NCI-H345 (cell line): ENCODE measurements at regions not wholly inside any gene's neighbourhood (a gene's known extent, or its start where the extent isn't known, plus 50 kb on each side); places are given as distances from the start of the nearest gene placed in this dataset.
"Not testable (repeated sequence)": the region's sequence is repeated elsewhere in the genome, so short reads cannot be mapped to it uniquely, and the experiment has no call there.

Source experiments
- DNase-seq: peaks from one replicate; lab custom pipeline; 2025; lab: John Stamatoyannopoulos, UW

DNA sequence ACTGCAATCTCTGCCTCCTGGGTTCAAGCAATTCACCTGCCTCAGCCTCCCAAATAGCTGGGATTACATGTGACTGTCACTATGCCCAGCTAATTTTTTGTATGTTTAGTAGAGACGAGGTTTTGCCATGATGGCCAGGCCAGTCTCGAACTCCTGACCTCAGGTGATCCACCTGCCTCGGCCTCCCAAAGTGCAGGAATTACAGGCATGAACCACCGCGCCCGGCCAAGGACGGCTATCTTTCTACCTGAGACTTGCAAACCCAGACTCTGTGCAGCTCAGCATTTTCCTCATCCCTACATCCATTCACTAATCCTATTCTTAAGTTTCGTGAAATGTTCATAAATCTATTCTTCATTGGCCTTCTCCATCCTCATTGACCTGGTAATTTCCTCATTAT is 330.0 kb downstream of the ANTXR2 start:
- DNase-seq, result no peak

DNA sequence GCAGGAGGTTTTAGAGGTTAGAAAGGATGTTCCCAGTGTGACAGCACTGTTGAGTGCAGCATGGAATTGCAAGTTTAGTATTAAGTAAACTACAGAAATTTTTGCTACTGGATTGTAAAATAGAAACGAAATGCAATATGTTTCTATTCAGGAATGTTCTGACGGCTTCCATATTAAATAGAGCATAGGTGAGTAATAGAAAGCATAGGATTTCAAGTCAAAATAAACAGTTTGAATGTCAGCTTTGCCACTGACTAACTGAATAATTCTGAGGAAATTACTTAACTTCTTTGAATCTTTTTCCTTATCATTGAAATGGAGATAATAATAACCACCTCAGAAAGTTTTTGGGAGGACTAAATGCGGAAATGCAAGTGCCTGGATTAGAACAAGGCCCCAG is 331.9 kb upstream of the GK2 start:
- DNase-seq, result no peak

DNA sequence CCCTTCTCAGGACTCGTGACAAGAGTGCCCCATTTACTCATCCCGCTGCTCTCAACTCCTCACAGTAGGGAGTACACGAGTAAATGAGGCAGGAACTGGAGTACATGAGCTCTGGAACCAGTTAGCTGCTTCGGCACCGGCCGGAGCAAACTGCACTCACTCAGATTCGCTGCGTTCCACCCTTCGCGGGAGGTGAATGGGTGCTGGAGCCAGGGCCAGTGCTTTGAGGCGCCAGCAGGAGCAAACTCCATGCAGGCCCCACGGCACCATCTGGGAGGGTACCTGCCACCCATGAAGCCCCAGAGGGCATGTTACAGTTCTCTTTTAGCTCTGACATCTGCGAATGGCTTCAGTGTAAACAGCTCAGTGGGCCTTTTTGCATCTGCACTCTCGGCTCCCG is 315.5 kb upstream of the GK2 start:
- no peak for DNase-seq

DNA sequence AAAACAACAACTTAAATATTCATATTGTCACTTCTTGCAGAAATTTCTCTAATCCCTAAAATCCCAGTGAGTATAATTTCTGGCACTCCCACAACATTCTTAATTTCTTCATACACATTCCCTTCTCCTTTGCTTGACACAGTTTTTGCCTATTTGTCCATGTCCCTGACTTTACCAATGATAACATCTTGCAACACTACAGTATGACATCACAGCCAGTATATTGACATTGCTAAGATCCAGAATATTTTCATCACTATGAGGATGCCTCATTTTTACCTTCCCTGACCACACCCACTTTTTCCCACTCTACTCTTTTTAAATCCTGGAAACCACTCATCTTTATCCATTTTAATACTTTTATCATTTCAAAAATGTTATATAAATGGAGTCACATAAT is 292.3 kb upstream of the GK2 start:
- no peak for DNase-seq

DNA sequence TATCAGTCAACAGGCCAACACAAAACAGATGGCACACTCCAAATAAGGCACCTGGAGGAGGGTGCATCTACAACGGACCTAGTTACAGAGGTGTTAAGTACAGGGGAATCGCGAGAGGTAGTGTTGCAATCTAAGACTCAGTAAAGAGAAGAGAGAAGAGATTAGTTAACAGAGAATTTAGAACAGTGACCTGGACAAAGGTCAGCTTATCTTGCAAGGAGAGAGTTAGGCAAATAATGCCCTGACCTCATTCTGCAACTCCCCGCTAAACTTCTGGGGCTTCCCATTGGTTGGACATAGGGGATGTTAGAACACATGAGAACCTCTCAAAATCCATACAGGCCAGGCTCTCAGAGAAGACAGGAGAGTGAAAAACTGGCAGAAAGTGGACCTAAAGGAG is 289.4 kb upstream of the GK2 start:
- DNase-seq, result no peak

DNA sequence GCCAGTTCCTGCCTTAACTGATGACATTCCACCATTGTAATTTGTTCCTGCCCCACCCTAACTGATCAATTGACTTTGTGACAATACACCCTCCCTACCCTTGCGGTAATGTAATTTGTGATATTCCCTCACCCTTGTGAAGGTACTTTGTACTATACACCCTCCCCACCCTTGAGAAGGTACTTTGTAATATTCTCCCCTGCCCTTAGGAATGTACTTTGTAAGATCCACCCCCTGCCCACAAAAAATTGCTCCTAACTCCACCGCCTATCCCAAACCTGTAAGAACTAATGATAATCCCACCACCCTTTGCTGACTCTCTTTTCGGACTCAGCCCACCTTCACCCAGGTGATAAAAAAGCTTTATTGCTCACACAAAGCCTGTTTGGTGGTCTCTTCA is 288.5 kb upstream of the GK2 start:
- DNase-seq, result not testable (repeated sequence)

DNA sequence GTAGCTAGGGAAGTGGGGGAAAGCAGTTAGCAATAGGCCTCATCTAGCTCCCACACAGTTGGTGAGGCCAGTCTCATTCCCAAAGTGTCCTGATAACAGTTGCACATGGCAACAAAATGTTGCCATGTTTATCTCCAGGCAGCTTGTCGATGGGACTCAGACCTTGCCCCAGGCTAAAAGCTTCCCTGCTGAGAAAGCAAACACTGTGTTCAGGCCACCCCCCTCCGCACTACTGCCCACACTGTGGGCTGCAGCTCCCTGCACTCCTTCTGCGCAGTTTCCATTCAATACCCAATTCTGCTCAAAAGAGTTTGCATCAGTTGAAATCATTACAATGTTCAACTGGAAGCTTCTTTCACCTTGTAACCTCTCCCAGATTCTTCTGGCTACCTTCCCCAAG is 287.8 kb upstream of the GK2 start:
- DNase-seq, result no peak

DNA sequence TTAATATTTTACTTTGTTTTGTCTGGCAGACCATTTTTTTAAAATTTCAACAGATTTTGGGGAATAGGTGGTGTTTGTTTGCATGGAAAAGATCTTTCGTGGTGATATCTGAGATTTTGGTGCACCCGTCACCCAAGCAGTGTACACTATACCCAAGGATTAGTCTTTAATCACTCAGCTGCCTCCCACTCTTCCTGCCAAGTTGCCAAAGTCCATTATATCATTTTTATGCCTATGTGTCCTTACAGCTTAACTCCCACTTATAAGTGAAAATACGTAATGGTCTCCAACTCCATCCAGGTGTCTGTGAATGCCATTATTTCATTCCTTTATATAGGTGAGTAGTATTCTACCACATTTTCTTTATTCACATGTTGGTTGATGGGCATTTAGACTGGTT is 281.7 kb upstream of the GK2 start:
- DNase-seq, result no peak

DNA sequence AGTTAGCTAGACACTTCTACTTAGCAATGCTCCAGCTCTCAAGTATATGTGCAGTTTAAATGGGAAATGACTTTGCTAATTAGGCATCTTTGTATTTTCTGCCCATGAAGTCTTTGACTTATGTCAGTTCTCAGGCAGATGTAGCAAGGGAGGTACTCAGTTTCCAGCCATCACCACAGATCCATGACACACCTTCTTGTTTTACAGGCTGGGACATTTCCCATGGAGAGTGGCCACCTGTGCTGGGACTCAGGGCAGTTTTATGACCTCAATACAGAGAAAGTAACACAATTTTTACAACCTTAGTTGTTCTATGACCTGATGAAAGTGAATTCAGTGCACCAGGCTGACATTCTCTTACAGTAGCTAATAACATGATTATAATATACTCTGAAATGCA is 280.7 kb upstream of the GK2 start:
- DNase-seq, result no peak

DNA sequence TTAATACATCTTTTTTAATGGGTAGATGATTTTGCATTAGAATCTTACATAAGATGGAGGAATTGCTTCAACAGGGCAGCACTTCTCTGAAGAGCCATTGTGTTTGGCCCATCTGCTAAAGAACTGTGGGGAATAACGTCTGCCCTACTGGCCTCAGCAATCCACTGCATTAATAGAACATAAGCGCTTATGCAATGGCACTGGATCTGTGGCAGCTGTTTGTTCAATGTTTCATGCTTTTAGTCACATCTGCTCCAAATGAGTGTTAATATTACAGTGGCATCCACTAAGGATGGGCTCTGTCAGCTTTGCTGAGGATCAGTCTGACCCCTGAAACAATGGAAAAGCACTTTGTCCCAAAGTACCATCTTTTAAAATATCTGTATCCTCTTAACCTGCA is 279.0 kb upstream of the GK2 start:
- DNase-seq, result no peak

DNA sequence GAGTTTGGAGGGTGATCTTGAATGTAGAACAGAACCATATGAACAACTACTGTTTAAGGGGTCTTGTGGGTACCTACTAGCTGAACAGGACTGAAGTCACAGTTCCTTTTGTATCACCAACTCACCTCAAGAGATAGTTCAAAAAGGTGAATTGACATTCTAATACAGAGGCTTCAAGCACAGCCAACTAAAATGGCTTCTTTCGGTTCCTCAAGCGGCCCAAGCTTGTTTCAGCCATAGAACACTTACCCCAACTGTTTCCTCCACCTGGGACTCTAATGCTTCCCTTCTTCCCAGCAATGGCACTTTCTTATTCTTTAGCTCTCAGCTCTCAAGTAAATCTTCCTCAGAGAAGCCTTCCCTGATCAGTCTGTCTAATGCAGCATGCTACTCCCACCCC is 277.5 kb upstream of the GK2 start:
- no peak for DNase-seq

DNA sequence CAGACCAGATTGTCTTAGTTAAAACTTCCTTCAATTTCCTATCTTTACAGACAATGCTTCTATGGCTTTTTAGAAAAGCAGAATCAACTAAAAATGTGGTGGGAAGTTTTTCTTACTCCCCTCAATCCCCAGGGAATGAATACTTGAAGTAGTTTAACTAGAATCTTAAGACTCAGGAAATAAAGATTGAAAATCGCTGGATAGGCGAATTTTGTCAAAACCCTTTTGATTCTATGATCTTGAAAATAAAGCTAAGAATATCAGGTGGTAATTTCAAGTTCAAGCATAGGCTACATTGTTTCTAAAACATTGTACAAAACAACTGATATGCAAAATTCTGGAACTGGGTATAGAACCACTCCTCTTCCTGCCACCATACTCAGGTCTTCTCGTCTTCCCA is 276.5 kb upstream of the GK2 start:
- DNase-seq, result no peak

DNA sequence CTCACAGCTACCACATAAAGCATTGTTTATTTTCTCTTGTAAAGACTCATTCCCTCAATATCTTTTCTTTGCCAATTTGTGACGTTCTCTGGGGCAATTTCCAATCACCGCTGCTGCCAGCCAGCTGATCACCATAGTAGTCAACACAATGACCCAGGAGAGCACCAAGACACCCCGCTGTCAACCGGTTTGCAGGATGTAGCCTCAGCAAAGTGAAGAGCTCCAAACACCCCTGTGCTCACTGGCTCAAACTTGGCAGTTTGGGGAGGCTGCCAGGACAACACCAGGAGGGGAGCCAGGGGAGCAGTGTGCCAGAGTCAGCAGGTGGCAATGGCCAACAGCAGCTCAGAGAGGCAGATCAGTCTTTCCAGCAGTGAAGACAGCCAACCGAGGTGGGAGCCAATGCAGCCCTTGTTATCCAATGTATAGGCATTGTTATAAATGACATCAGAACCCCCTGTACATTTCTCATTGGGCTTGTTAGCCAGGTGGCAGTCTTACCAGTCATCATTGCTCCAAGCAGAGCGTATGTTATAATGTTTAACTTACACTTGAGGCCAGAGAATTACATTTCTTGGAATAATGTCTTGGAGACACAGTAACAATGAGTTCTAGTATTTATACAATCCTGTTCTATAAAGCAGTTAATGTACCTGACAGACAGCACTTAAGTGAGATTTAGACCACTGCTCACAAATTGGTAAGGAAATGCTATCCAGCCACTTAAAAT is 274.9 kb upstream of the GK2 start:
- no peak for DNase-seq

DNA sequence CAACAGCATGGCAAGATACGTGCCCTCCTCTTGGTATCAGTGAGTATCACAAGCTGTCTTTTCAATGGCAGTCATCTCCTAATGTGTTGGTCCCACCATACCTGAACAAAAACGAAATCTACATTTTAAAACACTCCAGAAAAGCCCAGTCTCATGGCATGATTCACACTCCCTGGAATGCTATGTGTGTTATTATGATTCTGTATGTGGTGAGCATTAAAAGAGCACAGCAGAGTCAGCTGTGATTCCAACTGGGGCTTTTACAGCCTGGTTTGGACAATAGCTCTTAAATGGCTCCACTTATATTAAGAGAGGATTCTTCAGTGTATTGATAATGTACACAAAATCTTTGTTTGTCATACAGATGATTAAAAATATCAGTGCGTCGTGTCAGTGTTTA is 274.1 kb upstream of the GK2 start:
- no peak for DNase-seq

DNA sequence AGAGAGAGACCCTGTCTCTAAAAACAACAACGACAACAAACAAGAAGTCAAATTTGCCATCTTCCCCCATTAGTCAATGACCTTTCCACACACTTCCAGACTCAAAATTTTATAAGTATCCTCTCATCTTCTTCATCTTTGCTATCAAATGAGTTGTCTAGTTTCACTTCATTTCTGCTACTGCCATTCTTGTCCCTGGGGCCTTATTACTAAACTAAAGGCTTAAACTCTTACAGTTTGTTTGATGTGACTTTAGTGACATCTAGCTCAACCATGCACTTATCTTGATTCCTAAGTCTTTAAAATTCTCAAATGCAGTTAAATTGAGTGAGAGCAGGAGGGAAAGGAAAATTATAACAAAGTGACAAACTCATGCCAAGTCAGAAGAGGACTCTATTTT is 271.8 kb upstream of the GK2 start:
- no peak for DNase-seq

DNA sequence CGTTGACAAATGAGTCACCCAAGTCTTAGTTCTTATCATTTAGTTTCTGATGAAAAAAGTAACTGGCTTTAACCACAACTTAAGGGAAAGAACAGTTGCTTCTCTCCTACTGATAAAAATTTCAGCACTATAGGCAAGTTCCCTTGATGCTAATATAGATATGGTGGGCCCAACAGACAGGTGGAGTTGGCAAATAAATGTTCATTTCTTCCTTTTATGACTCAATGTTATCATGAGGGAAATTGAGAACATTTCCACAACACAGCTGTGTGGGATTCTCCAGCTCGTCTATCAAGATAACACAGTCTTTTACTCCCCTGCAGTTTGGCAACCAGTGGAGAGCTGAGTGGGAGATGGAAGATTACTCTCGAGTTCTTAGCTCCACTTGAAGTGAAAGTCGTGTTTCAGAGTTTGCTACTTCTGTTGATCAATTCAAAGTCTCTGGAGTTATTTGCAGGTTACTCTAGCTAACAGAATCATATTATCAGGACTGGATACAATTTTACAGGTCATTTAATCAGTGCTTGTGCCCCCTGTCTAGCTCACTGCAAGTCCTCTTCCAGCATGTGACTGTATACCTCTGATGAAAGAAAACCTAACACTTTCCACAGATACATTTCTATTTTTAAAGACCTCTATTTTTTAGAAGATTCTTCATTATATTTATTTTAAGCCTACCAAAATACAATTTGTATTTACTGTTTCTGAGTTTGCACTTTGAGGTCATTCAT is 270.6 kb upstream of the GK2 start:
- no peak for DNase-seq

DNA sequence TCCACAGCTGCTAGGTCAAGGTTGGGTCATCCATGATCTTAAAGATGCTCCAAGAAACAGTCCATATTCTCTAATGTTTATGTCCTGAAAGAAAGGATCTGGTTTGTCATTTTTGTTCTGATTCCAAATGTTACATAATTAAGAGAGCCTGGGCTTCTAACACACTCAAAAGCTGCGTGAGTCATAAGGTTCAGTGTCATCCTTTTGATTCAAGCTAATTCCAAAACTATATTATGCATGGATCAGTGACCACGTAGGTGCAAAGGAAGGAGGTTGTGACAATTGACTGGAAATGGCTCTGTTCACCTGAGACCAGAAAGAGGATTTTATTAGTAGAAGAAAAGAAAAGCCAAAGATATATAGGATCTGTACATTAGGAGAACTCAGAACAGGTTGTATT is 268.7 kb upstream of the GK2 start:
- DNase-seq, result no peak

DNA sequence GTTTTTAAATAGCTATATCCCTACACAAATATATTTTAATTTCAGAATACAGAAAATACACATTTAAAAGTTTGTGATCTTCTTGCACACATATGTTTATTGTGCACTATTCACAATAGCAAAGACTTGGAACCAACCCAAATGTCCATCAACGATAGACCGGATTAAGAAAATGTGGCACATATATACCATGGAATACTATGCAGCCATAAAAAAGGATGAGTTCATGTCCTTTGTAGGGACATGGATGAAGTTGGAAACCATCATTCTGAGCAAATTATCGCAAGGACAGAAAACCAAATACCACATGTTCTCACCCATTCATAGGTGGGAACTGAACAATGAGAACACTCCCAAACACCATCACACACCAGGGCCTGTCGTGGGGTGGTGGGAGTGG is 266.9 kb upstream of the GK2 start:
- not testable (repeated sequence) for DNase-seq

DNA sequence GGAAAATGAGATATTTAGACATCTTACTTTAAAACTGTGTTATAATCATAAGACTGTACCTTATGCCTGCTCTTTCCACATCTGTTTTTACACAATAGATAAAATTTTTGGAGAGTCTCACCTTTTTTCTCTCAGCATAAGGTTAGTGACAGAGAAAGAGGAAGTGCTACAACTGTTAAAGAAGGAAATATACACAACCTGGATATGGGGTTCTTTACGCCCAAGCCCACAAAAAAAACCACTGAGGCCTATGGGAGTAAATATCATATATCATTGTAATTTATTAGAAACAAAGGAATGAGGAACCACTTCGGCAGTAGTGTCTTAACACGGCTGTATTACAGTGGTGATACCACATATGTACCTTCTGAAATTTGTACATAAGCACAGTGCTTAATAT is 265.9 kb upstream of the GK2 start:
- DNase-seq, result no peak

DNA sequence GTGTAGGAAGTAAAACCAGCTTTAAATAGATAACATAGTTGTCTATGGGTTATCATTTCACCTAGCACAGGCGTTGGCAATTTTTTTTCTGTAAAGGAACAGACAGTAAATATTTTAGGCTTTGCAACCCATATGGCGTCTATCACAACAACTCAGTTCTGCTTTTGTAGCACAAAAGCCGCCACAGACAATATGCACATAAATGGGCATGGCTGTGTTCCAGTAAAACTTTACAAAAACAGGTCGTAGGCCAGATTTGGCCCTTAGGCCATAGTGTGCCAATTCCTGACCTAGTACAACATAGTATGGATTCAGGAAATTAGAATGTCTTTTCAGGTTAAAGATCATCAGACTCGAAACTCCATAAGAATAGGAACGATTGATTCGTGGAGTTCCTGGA is 265.3 kb upstream of the GK2 start:
- DNase-seq, result no peak

DNA sequence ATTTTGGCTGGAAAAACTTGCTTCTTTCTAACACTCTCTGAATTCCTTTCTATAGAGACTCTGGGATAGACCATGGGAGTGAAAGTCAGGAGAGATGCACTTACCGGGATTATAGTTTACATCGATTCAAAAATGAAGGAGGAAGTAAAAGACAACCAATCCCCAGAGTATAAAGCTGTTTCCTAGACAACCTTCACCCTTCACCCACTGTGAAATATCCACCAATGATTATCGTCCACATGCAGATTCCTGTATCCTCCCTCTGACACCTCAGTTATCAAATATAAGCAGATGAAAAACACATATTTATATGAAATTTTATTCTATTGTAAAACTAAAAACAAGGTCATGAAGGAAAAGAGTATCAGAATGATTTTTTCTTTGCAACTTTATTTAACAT is 258.8 kb upstream of the GK2 start:
- DNase-seq, result no peak

DNA sequence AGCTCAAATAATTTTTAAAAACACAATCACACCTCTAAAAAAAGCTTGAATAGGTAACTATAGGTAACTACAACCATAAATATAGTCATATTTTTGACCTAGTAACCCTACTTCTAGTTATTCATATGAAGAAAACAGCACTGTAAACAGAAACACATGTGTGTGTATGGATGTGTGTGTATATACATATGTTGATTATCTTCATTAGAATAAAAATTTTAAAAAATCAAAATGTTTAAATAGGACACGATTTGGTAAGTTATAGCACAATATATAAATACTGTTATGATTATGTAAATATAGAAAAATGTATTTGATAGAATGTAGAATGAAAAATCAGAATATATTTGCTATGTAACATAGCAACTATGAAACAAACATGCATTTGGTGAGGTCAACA is 258.1 kb upstream of the GK2 start:
- no peak for DNase-seq

DNA sequence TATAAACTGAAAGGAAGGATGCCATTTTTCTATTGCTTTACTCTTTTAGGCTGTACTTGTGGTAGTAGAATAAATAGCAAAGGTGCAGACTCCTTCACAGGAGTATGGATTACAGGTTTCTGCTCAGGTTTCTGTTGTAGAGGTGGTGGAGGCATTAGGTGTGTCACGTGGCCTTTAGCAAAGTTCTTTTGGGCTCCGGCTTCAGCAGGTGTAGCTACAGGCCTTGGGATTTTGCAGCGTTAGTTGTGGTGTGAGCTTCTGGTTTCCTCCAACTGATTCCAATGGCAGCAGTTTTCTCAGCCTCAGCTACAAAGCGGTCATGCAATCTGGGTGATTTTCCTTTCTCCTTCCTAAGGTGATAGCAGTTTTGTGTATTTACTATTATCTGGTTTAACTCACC is 255.8 kb upstream of the GK2 start:
- DNase-seq, result no peak

DNA sequence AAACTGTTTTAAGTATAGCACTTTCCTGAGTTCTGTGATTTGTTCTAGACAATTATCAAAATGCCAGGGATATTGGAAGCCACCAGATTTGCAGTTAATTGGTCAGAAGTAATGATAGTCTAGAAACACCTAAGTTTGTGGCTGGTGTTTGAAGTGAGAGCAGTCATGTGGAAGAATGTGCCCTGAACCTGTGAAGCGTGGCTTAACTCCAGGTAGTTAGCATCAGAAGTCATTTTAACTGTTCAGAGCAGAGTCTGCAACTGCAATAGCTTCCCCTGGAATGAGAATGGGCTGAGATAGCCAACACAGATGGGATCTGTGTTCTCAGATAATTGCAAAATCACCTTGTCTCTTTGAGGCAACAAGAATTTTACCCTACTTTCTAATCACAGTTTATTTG is 255.1 kb upstream of the GK2 start:
- no peak for DNase-seq
